RWPE2 (cell line): ENCODE measurements at regions not wholly inside any gene's neighbourhood (a gene's known extent, or its start where the extent isn't known, plus 50 kb on each side); places are given as distances from the start of the nearest gene placed in this dataset.

Source experiments
- ATAC-seq: fragments of 200-7000 bp; cut with Tn5 transposase; 3 replicates; pipeline ENCODE4 v1.9.1; 2021; ENCODE audit warnings: low read depth
- DNase-seq: peaks from one replicate; pipeline ENCODE4 v3.0.0-alpha.2; 2020; ENCODE audit warnings: low spot score
- H3K27ac ChIP-seq: fragments of 450-650 bp; 2 replicates; pipeline ENCODE4 v1.5.1; 2017; ENCODE audit warnings: mild to moderate bottlenecking; ENCODE audit not compliant: poor library complexity, severe bottlenecking
- H3K27me3 ChIP-seq: fragments of 250-450 bp; sonication (Bioruptor Pico); 2 replicates; pipeline ENCODE4 v1.5.1; 2021; ENCODE audit warnings: mild to moderate bottlenecking, moderate library complexity; ENCODE audit not compliant: insufficient read depth, poor library complexity, severe bottlenecking
- H3K36me3 ChIP-seq: fragments of 250-450 bp; sonication (Bioruptor Pico); 2 replicates; pipeline ENCODE4 v1.5.1; 2020; ENCODE audit warnings: low read depth, mild to moderate bottlenecking, moderate library complexity
- H3K4me1 ChIP-seq: fragments of 250-450 bp; sonication (Bioruptor Pico); 2 replicates; pipeline ENCODE4 v1.5.1; 2021; ENCODE audit warnings: mild to moderate bottlenecking, moderate library complexity; ENCODE audit not compliant: insufficient read depth, poor library complexity, severe bottlenecking
- H3K4me3 ChIP-seq: fragments of 250-450 bp; sonication (Bioruptor Pico); 2 replicates; pipeline ENCODE4 v1.5.1; 2021; ENCODE audit warnings: mild to moderate bottlenecking, moderate library complexity; ENCODE audit not compliant: severe bottlenecking
- H3K9me3 ChIP-seq: fragments of 250-450 bp; sonication (Bioruptor Pico); 2 replicates; pipeline ENCODE4 v1.5.1; 2021; ENCODE audit warnings: mild to moderate bottlenecking, moderate library complexity; ENCODE audit not compliant: severe bottlenecking
- CTCF ChIP-seq: fragments of 450-650 bp; IDR thresholded peaks from one replicate; pipeline ENCODE4 v1.5.1; 2017; ENCODE audit warnings: mild to moderate bottlenecking, moderate library complexity; ENCODE audit not compliant: poor library complexity, severe bottlenecking

- H3K36me3 ChIP-seq, result no peaks in the 10 kb centered on the region; the same call in 1 of the 2 replicates
- ATAC-seq (peak; percentile 70), DNase-seq (no peak)
- H3K4me1 ChIP-seq, result peaks cover 4% of the 10 kb centered on the region
- H3K27me3 ChIP-seq, result peaks cover 33% of the 10 kb centered on the region
- no peak overlapping the region for H3K4me3 ChIP-seq
- H3K27ac ChIP-seq, result no peak overlapping the region
- H3K9me3 ChIP-seq, result no peaks in the 10 kb centered on the region
- no peak for TF ChIP-seq CTCF
These were observed 1068.5 kb upstream of the CDH10 start for GRCh38 chr5:25713259-25713658.

GRCh38 chr5:25707093-25707492, 1062.3 kb upstream of the CDH10 start:
- H3K9me3 ChIP-seq, result no peaks in the 10 kb centered on the region
- no peak overlapping the region for H3K27ac ChIP-seq
- DNase-seq, result no peak
- peaks cover 24% of the 10 kb centered on the region for H3K27me3 ChIP-seq
- no peaks in the 10 kb centered on the region for H3K36me3 ChIP-seq
- H3K4me1 ChIP-seq, result no peaks in the 10 kb centered on the region
- TF ChIP-seq CTCF, result no peak
- ATAC-seq, result no peak
- H3K4me3 ChIP-seq, result no peak overlapping the region

- no peaks in the 10 kb centered on the region for H3K36me3 ChIP-seq
- no peaks in the 10 kb centered on the region for H3K4me1 ChIP-seq
- no peaks in the 10 kb centered on the region for H3K9me3 ChIP-seq
- no peak overlapping the region for H3K4me3 ChIP-seq
- no peak for TF ChIP-seq CTCF
- DNase-seq (no peak), ATAC-seq (no peak)
- no peak overlapping the region for H3K27ac ChIP-seq
- peaks cover 22% of the 10 kb centered on the region for H3K27me3 ChIP-seq
These were observed 1057.2 kb upstream of the CDH10 start for GRCh38 chr5:25701936-25702335.

- no peak overlapping the region for H3K27ac ChIP-seq
- ATAC-seq (no peak), DNase-seq (no peak)
- no peaks in the 10 kb centered on the region for H3K36me3 ChIP-seq
- H3K27me3 ChIP-seq, result peaks cover 16% of the 10 kb centered on the region
- no peak for TF ChIP-seq CTCF
- no peaks in the 10 kb centered on the region for H3K9me3 ChIP-seq
- no peaks in the 10 kb centered on the region for H3K4me1 ChIP-seq
- H3K4me3 ChIP-seq, result no peak overlapping the region
These were observed 1050.0 kb upstream of the CDH10 start for GRCh38 chr5:25694801-25695200.

- no peak for TF ChIP-seq CTCF
These were observed 1043.4 kb upstream of the CDH10 start for GRCh38 chr5:25688156-25688555.

More at GRCh38 chr5:25688156-25688555, 1043.4 kb upstream of the CDH10 start:
- Histone ChIP-seq H3K36me3 (no peaks in the 10 kb centered on the region), H3K4me3 (no peak overlapping the region), H3K4me1 (no peaks in the 10 kb centered on the region), H3K27me3 (no peaks in the 10 kb centered on the region), H3K27ac (no peak overlapping the region), H3K9me3 (no peaks in the 10 kb centered on the region)
- DNase-seq (no peak), ATAC-seq (no peak)
